ENCODE measurements at regions not wholly inside any gene's neighbourhood (a gene's known extent, or its start where the extent isn't known, plus 50 kb on each side); places are given as distances from the start of the nearest gene placed in this dataset.
A peak's percentile ranks its signal among the peaks of the same experiment; 100 is the strongest.

- no peak for DNase-seq
Measured at GRCh38 chr14:98707522-98707921, 564.5 kb downstream of the BCL11B start.

GRCh38 chr14:98708555-98708954 is 563.4 kb downstream of the BCL11B start:
- no peak for DNase-seq

GRCh38 chr14:98711453-98711852 is 560.5 kb downstream of the BCL11B start:
- no peak for DNase-seq

DNA sequence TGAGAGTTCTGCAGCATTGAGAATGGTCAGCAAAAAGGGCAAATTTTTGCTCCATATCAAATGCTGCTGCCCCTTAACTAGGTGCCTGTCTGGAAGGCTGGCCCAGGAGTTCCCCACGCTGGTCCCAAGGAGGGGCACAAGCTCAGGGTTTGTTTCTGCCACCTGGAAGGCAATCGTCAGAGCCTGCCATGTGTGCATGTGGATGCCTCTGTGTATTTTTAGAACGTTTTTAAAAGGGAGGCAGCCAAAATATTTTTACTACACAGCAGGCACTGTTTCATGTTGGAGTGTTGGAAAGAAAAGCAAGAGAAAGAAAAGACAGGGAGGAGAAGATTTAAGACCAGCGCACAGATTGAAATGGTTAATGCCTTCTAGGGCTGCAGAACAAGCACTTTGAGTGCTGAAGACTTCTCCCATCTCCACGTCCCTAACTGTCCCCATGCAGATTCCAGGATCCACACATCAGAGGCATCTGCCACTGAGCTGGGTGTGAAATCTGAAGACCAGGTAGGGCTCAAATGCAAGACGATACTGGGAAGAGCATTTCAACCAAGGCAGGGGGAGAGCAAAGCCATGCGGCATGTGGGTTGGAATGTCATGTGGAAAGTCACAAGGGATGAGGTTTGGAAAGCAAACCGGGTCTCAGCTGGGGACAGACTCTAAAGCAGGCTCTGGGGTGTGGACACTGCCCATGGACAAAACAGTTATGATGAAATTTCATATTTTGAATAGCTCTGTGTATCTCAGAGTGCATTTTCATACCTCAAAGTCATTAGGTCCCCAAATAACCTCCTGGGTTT is 557.2 kb downstream of the BCL11B start:
- no peak for DNase-seq

GRCh38 chr14:98716133-98716532 is 555.9 kb downstream of the BCL11B start:
- DNase-seq = no peak

- DNase-seq = no peak
Measured at GRCh38 chr14:98721061-98721460, 550.9 kb downstream of the BCL11B start.

GRCh38 chr14:98724734-98725133 is 547.3 kb downstream of the BCL11B start:
- DNase-seq = no peak

DNA sequence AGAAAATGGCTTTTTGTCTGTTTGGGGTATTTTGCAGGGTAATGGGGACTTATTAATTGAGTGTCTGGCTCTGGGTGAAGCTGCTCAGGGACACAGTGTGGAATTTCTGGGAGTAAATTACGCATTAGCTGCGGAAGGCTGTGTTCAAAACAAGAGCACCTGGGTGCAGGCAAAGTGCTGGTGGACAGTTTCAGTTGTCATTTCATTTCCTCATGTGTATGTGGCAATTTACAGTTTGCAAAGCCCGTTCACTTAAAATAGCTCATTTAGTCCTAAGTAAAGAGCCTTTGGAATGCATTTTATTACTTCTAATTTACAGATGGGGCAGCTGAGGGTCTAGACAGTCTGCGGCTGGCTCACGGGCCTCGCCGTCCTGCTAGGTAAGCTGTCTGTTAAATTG is 546.8 kb downstream of the BCL11B start:
- no peak for DNase-seq

DNA sequence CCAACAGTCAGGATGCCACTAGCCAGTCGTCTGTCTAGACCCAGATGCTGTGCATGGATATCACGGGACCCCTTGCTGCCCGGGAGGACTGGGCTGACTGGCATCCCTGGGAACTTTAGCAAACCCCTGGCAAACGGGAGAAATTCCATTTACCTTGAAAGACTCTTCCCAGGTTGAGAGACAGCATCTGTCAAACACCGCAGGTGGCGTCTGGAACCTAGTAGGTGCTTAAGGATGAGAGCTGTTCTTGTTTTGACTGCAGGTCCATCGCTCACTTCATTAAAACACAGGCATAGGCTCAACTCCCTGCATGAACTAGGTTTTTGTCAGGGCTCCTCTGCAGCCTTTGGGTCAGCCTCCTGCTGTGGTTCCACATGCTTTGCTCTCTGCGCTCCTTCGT is 546.3 kb downstream of the BCL11B start:
- no peak for DNase-seq

- DNase-seq = no peak
Measured at GRCh38 chr14:98726585-98727405, 545.2 kb downstream of the BCL11B start.

GRCh38 chr14:98728024-98728423 is 544.0 kb downstream of the BCL11B start:
- no peak for DNase-seq

DNA sequence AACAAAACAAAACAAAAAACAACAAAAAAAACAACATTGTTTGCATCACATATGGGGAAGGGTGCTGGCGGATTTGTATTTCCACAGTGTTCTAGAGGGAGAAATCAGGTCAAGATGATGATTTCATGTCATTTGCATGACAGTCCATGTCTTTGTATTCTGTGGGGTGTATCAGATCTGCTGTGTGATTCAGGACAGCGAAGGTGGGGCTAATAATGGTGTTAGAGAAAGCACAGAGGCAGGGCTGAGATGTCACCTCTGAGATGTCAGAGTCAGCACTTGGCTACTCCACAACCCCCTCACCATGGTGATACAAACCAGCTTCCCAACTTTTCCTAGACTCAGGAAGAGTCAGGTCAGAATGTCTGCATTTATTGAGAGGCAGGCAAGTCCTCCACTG is 543.2 kb downstream of the BCL11B start:
- DNase-seq = no peak

- DNase-seq = no peak
Measured at GRCh38 chr14:98731286-98731685, 540.7 kb downstream of the BCL11B start.

- DNase-seq = no peak
Measured at GRCh38 chr14:98731701-98732100, 540.3 kb downstream of the BCL11B start.

DNA sequence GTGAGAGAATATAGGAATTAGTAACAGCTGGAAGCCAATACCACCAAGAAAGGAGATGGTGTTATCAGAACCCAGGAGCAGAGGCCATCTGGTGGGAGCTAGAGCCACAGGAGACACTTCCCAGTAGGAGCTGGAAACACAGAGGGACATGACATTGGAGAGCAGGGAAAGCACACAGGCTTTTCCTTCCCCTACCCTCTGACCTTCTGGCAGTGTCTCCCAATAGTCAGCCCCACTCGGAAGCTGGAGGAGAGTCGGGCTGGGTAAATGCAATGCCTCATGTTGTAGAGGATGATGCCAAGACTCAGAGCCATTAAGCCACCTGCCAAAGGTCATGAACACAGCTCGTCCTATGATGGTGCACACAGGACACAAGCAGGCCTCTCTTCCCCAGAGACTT is 538.5 kb downstream of the BCL11B start:
- no peak for DNase-seq

DNA sequence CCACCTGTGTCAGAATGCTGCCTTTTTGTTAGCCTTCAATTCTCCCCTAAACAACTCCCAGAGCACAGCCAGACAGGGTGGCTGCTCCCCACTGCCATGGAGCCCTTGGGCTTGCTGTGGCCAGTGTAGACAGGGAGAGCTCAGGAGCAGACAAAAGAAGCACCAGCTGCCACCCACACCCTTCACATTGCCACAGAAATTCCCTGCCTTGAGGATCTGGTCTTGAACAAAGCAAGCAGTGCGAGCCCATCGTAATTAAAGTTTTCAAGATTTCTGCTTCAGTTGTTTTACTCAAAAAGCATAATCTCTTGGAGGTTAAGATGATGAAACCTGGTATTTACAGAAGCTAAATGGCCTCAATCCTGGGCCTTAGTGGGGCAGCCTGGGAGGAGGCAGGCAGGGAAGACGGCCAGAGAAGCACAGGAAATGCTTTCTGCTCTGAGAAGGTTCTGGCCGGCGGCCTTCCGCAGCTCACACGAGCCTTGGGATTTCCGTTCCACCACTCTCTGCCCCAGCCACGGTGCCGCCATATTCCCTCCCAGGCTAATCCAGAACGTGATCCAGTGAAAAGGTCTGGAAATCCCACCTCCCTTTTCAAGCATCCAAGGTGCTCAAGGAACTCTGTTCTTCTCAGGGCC is 535.2 kb downstream of the BCL11B start:
- no peak for DNase-seq

- DNase-seq = no peak
Measured at GRCh38 chr14:98741523-98741922, 530.5 kb downstream of the BCL11B start.

DNA sequence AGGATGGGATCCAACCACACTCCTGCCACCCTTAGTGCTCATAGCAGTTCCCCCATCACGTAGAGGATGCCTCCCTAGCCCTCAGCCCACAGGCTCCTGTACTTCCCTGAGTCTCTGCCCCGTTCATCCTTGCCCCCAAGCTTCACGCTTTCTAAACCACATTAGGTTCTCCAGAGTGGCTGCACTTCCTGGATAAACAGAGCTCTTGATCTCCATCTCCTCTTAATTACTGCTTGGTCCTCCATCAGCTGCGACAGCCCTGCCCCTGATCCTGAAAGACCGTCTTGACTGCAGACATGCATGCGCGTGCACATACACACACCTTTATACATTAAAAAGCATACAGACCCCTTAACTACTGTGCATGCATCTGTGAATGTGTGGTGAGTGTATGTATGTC is 530.0 kb downstream of the BCL11B start:
- no peak for DNase-seq

DNA sequence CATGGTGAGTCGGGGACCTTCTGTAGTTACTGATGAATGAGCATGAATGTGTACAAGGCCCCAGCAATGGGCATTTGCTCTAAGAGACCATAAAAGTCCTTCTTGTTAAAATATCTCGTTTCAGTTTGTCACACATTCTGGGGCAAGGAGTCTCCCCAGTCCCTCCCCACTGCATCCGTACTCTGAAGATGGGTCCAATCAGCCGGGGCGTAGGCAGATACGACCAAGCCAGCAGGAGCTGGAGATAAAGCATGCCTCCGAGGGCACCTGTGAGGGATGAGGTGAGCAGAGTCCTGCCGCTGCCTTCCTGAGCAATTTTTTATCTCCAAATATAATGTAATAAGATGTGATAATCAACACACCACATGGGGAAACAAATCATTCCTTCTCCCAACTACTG is 528.5 kb downstream of the BCL11B start:
- no peak for DNase-seq

- no peak for DNase-seq
Measured at GRCh38 chr14:98748966-98749365, 523.0 kb downstream of the BCL11B start.

- DNase-seq = no peak
Measured at GRCh38 chr14:98751110-98751509, 520.9 kb downstream of the BCL11B start.

DNA sequence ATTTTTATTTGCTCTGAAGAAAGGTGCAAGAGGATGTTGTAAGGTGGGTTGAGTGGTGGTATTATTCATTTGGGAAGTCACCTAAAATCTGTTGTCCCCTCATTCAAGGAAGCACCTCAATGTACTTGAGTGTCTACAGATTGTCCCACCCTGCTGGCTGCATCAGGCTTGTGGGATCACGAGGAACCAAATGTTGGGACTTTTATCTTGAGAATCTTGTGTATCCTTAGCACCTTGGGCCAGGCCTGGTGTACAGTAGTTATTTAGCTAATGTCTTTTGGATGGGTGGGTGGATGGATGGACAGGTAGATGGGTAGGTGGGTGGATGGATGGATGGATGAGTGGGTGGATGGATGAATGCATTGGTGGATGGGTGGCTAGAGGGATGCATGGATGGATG is 519.3 kb downstream of the BCL11B start:
- no peak for DNase-seq

DNA sequence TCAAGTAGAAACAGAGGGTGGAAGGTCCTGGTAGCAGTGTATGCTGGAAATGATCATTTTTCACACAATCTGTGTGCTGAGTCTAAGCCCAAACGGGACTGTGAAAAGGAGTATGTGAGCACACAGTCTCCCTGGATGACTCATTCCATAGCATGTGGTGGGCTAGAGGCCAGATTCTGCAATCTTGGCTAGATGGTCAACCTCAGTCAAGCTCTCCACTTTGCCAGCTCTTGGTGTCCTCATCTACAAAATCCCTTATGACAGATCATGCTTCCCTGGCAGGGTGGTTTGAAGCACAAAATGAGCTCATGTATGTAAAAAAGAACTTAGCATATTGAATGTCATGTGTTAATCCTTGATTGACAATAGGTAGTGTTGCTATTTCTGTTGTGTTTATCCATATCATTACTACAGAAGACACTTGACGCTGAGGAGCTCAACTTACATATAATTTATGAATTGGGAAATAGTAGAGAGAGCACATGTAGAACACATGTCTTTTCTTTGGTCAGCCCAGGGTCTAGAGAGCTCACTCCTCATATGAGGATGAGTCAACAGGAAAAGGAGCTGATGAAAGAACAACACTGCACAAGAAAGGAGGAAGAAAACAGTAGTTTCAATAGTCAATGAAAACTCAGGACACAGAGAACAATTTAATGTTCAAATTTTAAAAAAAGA is 517.5 kb downstream of the BCL11B start:
- DNase-seq = peak; percentile 1

Data from HCEC 1CT (cell line).